Breast epithelium (tissue), 4 donors: ENCODE measurements at regions not wholly inside any gene's neighbourhood (a gene's known extent, or its start where the extent isn't known, plus 50 kb on each side); places are given as distances from the start of the nearest gene placed in this dataset.

Experiments
- DNase-seq, 2 donors: peaks; one replicate each; pipeline ENCODE4 v3.0.0-alpha.2; 2019; ENCODE audit warnings: low spot score in 2 of 2
- H3K27ac ChIP-seq, 2 donors: fragments of 200-600 bp; sonication (generic) in 1 of 2; one replicate each; pipeline ENCODE4 v1.5.1; 2016 to 2019; ENCODE audit warnings: mild to moderate bottlenecking in 1 of 2
- H3K27me3 ChIP-seq, 2 donors: fragments of 200-600 bp; sonication (generic) in 1 of 2; one replicate each; pipeline versions ENCODE4 v1.5.1 to v1.6.0; 2017 to 2019; ENCODE audit warnings: control low read depth in 1 of 2, mild to moderate bottlenecking in 1 of 2
- H3K36me3 ChIP-seq: fragments of 200-600 bp; one replicate; pipeline ENCODE4 v1.5.1; 2019
- H3K4me1 ChIP-seq, 2 donors: fragments of 200-600 bp; sonication (generic); one replicate each; pipeline ENCODE4 v1.5.1; 2016 to 2019; ENCODE audit warnings: control low read depth in 1 of 2
- H3K4me3 ChIP-seq, 3 donors: fragments of 200-600 bp; sonication (generic); 1 replicate in 2 of 3; 2 replicates in 1 of 3; pipeline ENCODE4 v1.5.1; 2016 to 2019; ENCODE audit warnings: mild to moderate bottlenecking in 3 of 3, moderate library complexity in 2 of 3
- H3K9me3 ChIP-seq, 2 donors: fragments of 200-600 bp; sonication (generic) in 1 of 2; one replicate each; pipeline ENCODE4 v1.5.1; 2016 to 2019; ENCODE audit warnings: control low read depth in 1 of 2
- POLR2A ChIP-seq: fragments of 450-650 bp; IDR thresholded peaks from one replicate; pipeline ENCODE4 v1.6.1; 2016; ENCODE audit warnings: antibody characterized with exemption, mild to moderate bottlenecking, moderate library complexity
- POLR2AphosphoS5 ChIP-seq, 3 donors: sonication (generic); formaldehyde crosslinking; IDR thresholded peaks; one replicate each; pipeline ENCODE4 v1.6.1; 2017; ENCODE audit warnings: antibody characterized with exemption in 3 of 3
- intact Hi-C: fragments of 100-400 bp; cut with DNase I; formaldehyde crosslinking; loops from one replicate; pipeline ENCODE4 v1.15.1; 2023; ENCODE audit warnings: low total_unique reads
- TF ChIP-seq, protein P1 (sequence below), 3 donors: fragments of 450-650 bp; IDR thresholded peaks; one replicate each; pipeline ENCODE4 v1.5.1; 2016 to 2017; ENCODE audit warnings: antibody characterized with exemption in 3 of 3, mild to moderate bottlenecking in 3 of 3, moderate library complexity in 3 of 3

DNA sequence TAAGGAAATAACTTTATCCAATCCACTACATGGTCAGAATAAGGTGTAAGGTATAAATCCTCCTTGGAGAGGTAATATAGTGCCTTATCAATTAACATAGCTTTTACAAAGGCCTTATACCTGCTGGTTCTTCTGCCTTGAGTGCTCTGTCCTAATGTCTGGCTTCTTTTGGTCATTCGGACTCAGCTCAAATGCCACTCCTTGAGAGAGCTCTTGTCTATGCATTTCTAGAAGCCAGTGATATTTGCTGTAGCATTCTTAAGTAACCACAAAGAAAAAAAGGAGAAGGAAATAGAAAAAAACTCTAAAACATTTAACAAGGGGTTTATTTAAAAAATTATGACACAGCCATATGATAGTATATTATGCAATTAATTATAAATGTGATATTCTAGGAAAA is 444.8 kb upstream of the SLIT2 start:
- TF ChIP-seq POLR2AphosphoS5 (IDR thresholded peaks at IDR 0.05), result no peak
- TF ChIP-seq POLR2A, result no peak
- TF ChIP-seq, protein P1, sequence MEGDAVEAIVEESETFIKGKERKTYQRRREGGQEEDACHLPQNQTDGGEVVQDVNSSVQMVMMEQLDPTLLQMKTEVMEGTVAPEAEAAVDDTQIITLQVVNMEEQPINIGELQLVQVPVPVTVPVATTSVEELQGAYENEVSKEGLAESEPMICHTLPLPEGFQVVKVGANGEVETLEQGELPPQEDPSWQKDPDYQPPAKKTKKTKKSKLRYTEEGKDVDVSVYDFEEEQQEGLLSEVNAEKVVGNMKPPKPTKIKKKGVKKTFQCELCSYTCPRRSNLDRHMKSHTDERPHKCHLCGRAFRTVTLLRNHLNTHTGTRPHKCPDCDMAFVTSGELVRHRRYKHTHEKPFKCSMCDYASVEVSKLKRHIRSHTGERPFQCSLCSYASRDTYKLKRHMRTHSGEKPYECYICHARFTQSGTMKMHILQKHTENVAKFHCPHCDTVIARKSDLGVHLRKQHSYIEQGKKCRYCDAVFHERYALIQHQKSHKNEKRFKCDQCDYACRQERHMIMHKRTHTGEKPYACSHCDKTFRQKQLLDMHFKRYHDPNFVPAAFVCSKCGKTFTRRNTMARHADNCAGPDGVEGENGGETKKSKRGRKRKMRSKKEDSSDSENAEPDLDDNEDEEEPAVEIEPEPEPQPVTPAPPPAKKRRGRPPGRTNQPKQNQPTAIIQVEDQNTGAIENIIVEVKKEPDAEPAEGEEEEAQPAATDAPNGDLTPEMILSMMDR (IDR thresholded peaks at IDR 0.05), result no peak
- no peak for DNase-seq
- H3K27me3 ChIP-seq, result no peaks in the 10 kb centered on the region
- H3K27ac ChIP-seq, result no peak overlapping the region
- intact Hi-C loops, result no loop called here
- no peak overlapping the region for H3K4me3 ChIP-seq
- no peaks in the 10 kb centered on the region for H3K9me3 ChIP-seq
- H3K36me3 ChIP-seq, result no peaks in the 10 kb centered on the region
- no peaks in the 10 kb centered on the region for H3K4me1 ChIP-seq

DNA sequence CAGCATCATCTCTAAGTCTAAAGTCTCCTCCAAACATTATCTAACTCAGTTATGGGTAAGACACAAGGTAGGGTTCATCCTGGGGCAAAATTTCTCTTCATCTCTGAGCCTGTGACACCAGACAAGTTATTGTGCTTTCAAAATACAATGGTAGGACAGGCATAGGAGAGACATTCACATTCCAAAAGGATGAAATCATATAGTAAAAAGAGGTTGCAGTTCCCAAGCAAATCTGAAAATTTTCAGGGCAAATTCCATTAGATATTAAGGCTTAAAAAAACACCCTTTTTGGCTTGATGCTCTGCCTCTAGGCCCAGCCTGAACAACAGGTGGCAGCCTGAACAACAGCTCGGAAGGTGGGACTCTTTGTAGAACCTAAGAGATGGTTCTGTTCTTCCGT is 448.3 kb upstream of the SLIT2 start:
- intact Hi-C loops, result no loop called here
- no peak overlapping the region for H3K4me3 ChIP-seq
- TF ChIP-seq POLR2AphosphoS5 (IDR thresholded peaks at IDR 0.05) (no peak), POLR2A (no peak)
- TF ChIP-seq, protein P1 (IDR thresholded peaks at IDR 0.05), result no peak

DNA sequence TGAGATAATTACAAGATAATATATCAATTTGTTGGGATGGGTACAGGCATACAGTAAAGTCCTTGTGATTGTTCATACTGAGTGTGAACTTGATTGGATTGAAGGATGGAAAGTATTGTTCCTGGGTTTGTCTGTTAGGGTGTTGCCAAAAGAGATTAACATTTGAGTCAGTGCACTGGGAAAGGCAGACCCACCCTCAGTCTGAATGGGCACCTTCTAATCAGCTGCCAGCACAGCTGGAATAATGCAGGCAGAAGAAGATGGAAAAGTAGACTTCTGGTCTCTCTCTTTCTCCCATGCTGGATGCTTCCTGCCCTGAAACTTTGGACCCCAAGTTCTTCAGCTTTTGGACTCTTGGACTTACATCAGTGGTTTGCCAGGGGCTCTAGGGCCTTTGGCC is 457.9 kb upstream of the SLIT2 start:
- Histone ChIP-seq H3K27ac (no peak overlapping the region), H3K9me3 (no peaks in the 10 kb centered on the region), H3K4me3 (no peak overlapping the region), H3K4me1 (no peaks in the 10 kb centered on the region), H3K36me3 (no peaks in the 10 kb centered on the region), H3K27me3 (no peaks in the 10 kb centered on the region)
- TF ChIP-seq, protein P1 (IDR thresholded peaks at IDR 0.05), result no peak
- TF ChIP-seq POLR2A (no peak), POLR2AphosphoS5 (IDR thresholded peaks at IDR 0.05) (no peak)
- intact Hi-C loops, result no loop called here
- DNase-seq, result no peak

More for the DNA sequence above, 448.3 kb upstream of the SLIT2 start:
- H3K27ac ChIP-seq, result no peak overlapping the region
- no peaks in the 10 kb centered on the region for H3K9me3 ChIP-seq
- H3K4me1 ChIP-seq, result no peaks in the 10 kb centered on the region
- H3K36me3 ChIP-seq, result no peaks in the 10 kb centered on the region
- DNase-seq, result no peak
- no peaks in the 10 kb centered on the region for H3K27me3 ChIP-seq

DNA sequence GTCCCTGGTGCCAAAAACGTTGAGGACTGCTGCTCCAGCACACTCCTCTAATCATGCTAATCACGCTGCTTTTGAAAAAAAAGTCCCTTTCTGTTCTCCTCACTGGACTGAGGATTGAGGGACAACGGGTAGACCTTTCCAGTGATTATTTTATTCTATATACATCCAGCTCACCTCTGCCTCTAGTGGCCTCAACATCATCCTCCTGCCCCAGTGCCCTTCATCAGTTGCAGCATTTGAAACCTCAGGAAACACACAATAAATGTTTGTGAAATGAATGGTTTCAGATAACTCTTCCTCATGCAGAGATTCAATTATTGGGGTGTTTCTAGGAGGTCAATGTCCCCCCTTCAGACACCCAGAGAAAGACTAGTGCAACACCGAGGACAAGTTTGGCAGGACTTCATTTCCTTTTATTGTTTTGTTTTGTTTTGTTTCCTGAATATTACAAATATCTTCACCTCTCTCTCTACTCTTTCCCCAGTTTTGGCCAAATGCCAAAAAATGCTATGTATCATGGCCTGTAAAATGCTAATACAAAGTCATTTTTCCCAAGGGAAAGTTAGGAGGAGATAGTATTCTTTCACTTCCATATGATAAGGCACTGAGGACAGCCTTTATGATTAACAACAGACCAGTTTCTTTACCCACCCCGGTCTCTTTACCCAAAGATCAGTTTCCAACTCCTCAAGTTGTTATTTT is 460.1 kb upstream of the SLIT2 start:
- TF ChIP-seq, protein P1 (IDR thresholded peaks at IDR 0.05), result no peak
- no peak for TF ChIP-seq POLR2AphosphoS5 (IDR thresholded peaks at IDR 0.05)
- TF ChIP-seq POLR2A, result no peak
- Histone ChIP-seq H3K36me3 (no peaks in the 10 kb centered on the region), H3K4me1 (no peaks in the 10 kb centered on the region), H3K9me3 (no peaks in the 10 kb centered on the region), H3K27me3 (no peaks in the 10 kb centered on the region), H3K4me3 (no peak overlapping the region), H3K27ac (no peak overlapping the region)
- DNase-seq, result no peak
- intact Hi-C loops, result no loop called here

DNA sequence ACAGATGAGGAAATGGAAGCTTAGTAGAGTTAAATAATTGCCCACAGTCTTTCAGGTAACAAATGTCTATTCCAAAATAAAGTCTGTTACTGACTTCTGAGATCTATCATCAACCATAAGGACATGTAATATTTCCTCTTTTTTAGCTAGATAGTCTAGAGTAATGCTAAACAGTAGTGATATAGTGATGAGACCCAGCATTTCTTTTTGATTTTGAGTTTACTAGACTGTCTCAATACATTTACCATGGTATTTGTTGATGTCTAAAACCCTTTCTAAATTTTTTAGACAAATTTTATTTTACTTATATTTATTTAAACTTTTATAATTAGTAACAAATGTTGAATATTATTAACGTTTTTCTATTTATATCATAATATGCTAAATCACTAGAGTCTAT is 465.1 kb upstream of the SLIT2 start:
- TF ChIP-seq POLR2A, result no peak
- TF ChIP-seq, protein P1 (IDR thresholded peaks at IDR 0.05), result no peak
- no peak for TF ChIP-seq POLR2AphosphoS5 (IDR thresholded peaks at IDR 0.05)
- H3K36me3 ChIP-seq, result peaks cover 3% of the 10 kb centered on the region
- H3K4me1 ChIP-seq, result no peaks in the 10 kb centered on the region
- no peaks in the 10 kb centered on the region for H3K27me3 ChIP-seq
- H3K4me3 ChIP-seq, result no peak overlapping the region
- H3K9me3 ChIP-seq, result peaks cover 12 to 15% of the 10 kb centered on the region in 2 donors
- no peak overlapping the region for H3K27ac ChIP-seq
- intact Hi-C loops, result no loop called here
- DNase-seq, result no peak
